Cardiac fibroblast (primary cell): ENCODE measurements at regions not wholly inside any gene's neighbourhood (a gene's known extent, or its start where the extent isn't known, plus 50 kb on each side); places are given as distances from the start of the nearest gene placed in this dataset.

Source experiments
- DNase-seq, 2 donors: peaks; one replicate each; pipeline versions ENCODE4 v3.0.0 to v3.0.0-alpha.2; 2010; ENCODE audit warnings: low read depth in 2 of 2
- H3K4me3 ChIP-seq, 2 donors: replicated peaks in 1 of 2; 1 replicate in 1 of 2; 2 replicates in 1 of 2; pipeline ENCODE4 v1.5.1; 2011; ENCODE audit warnings: low read depth in 2 of 2, low read length in 2 of 2, mild to moderate bottlenecking in 2 of 2, moderate library complexity in 1 of 2
- CTCF ChIP-seq: IDR thresholded peaks from one replicate; pipeline ENCODE4 v1.5.1; 2011; ENCODE audit warnings: low read depth, mild to moderate bottlenecking, low read length, inconsistent platforms

GRCh38 chr3:72641684-72642083 is 206.6 kb downstream of the SHQ1 start:
- no peak for TF ChIP-seq CTCF
- H3K4me3 ChIP-seq, result no peak overlapping the region
- no peak for DNase-seq

GRCh38 chr3:72641072-72641471 is 207.2 kb downstream of the SHQ1 start:
- H3K4me3 ChIP-seq, result no peak overlapping the region
- DNase-seq, result no peak
- TF ChIP-seq CTCF, result no peak

GRCh38 chr3:72636969-72637597 is 211.2 kb downstream of the SHQ1 start:
- H3K4me3 ChIP-seq, result no peak overlapping the region
- TF ChIP-seq CTCF, result no peak
- no peak for DNase-seq

- DNase-seq, result no peak
- no peak for TF ChIP-seq CTCF
- H3K4me3 ChIP-seq, result no peak overlapping the region
Observed at GRCh38 chr3:72635551-72635950, 212.7 kb downstream of the SHQ1 start.

- H3K4me3 ChIP-seq, result no peak overlapping the region
- no peak for TF ChIP-seq CTCF
- no peak for DNase-seq
Observed at GRCh38 chr3:72634128-72634527, 214.1 kb downstream of the SHQ1 start.

GRCh38 chr3:72633534-72633933 is 214.7 kb downstream of the SHQ1 start:
- H3K4me3 ChIP-seq, result no peak overlapping the region
- no peak for DNase-seq
- TF ChIP-seq CTCF, result no peak

- TF ChIP-seq CTCF, result no peak
- H3K4me3 ChIP-seq, result no peak overlapping the region
- peak; percentile 3 to 9 for DNase-seq
Observed at GRCh38 chr3:72633121-72633520, 215.1 kb downstream of the SHQ1 start.
